K562 (cell line): ENCODE measurements at regions not wholly inside any gene's neighbourhood (a gene's known extent, or its start where the extent isn't known, plus 50 kb on each side); places are given as distances from the start of the nearest gene placed in this dataset.
A peak's percentile ranks its signal among the peaks of the same experiment; 100 is the strongest.

Experiments used
- ATAC-seq: fragments of 200-7000 bp; cut with Tn5 transposase; 3 replicates; pipeline ENCODE4 v1.9.1; 2020; ENCODE audit warnings: moderate library complexity
- BruUV-seq: library from RNA; stranded (reverse); fragments of 400-500 nt; replicated peaks from 2 replicates; lab custom pipeline; 2021; lab: Mats Ljungman, UMichigan
- CTCF ChIA-PET: fragments of 300-600 bp; formaldehyde crosslinking; extraction: SDS; loops from one replicate; lab custom pipeline; 2021; ENCODE audit warnings: low intra/inter-chr PET ratio; lab: Yijun Ruan, JAX
- POLR2A ChIA-PET: fragments of 300-600, 350-650 bp; sonication (Branson Sonifier 250); formaldehyde crosslinking; extraction: SDS; loops from one replicate; lab custom pipeline; 2021; ENCODE audit warnings: antibody characterized with exemption, inconsistent platforms; lab: Yijun Ruan, JAX
- DNase-seq, 4 experiments: peaks; one replicate each; pipeline versions ENCODE4 v3.0.0 to v3.0.0-alpha.2; 2011 to 2018; ENCODE audit warnings: low spot score in 3 of 4, mixed read lengths in 3 of 4; ENCODE audit errors: extremely low read depth in 1 of 4
- FAIRE-seq: peaks from 2 replicates; lab custom pipeline; 2011; peaks lifted over from hg19 to GRCh38; lab: Jason Lieb, UNC
- H2AFZ ChIP-seq: 2 replicates; pipeline ENCODE4 v1.6.0; 2011; ENCODE audit warnings: low read depth, low read length, control low read depth, inconsistent platforms
- H3K27ac ChIP-seq: fragments of 200-600 bp; 3 replicates; pipeline ENCODE4 v1.8.0; 2011; ENCODE audit warnings: low read depth, mild to moderate bottlenecking, control low read depth, inconsistent platforms, low read length, moderate library complexity, mixed read lengths; ENCODE audit errors: extremely low read depth
- H3K27me3 ChIP-seq, 2 experiments: fragments of 300-600 bp in 1 of 2; 2 replicates in 1 of 2; 3 replicates in 1 of 2; pipeline versions ENCODE4 v1.6.0 to v1.8.0; 2011; ENCODE audit warnings: inconsistent platforms in 2 of 2, low read length in 2 of 2, mild to moderate bottlenecking in 1 of 2, mixed read lengths in 1 of 2, moderate library complexity in 1 of 2; ENCODE audit not compliant: control insufficient read depth in 2 of 2, insufficient read depth in 2 of 2
- H3K36me3 ChIP-seq: fragments of 300-600 bp; 3 replicates; pipeline ENCODE4 v1.8.0; 2011; ENCODE audit warnings: mild to moderate bottlenecking, low read length, inconsistent platforms; ENCODE audit not compliant: control insufficient read depth, insufficient read depth
- H3K4me1 ChIP-seq, 2 experiments: fragments of 200-600 bp in 1 of 2; replicated peaks in 1 of 2; 2 replicates in 1 of 2; 3 replicates in 1 of 2; pipeline versions ENCODE4 v1.5.1 to v1.8.0; 2011; ENCODE audit warnings: inconsistent platforms in 2 of 2, low read length in 2 of 2, mild to moderate bottlenecking in 1 of 2, mixed read lengths in 1 of 2, moderate library complexity in 1 of 2; ENCODE audit not compliant: control insufficient read depth in 2 of 2, insufficient read depth in 2 of 2
- H3K4me2 ChIP-seq: 2 replicates; pipeline ENCODE4 v1.6.1; 2011; ENCODE audit warnings: low read length, control low read depth, inconsistent platforms, mixed read lengths; ENCODE audit not compliant: insufficient read depth
- H3K4me3 ChIP-seq: fragments of 200-600 bp; sonication (generic), shearing (Covaris generic); 2 replicates; pipeline ENCODE4 v1.5.1; 2016; ENCODE audit warnings: control low read depth, inconsistent platforms
- H3K79me2 ChIP-seq: fragments of 200-600 bp; 3 replicates; pipeline ENCODE4 v1.8.0; 2011; ENCODE audit warnings: low read length, inconsistent platforms; ENCODE audit not compliant: control insufficient read depth, insufficient read depth
- H3K9ac ChIP-seq, 2 experiments: 2 replicates each; pipeline versions ENCODE4 v1.6.0 to v1.6.1; 2011; ENCODE audit warnings: low read depth in 2 of 2, low read length in 2 of 2, control low read depth in 1 of 2, inconsistent platforms in 1 of 2, mild to moderate bottlenecking in 1 of 2, mixed read lengths in 1 of 2; ENCODE audit not compliant: insufficient read depth in 1 of 2
- H3K9me1 ChIP-seq: one replicate; pipeline ENCODE4 v1.6.0; 2011; ENCODE audit warnings: inconsistent platforms, mild to moderate bottlenecking, low read length, moderate library complexity; ENCODE audit not compliant: control insufficient read depth, insufficient read depth
- H3K9me3 ChIP-seq: replicated peaks from 2 replicates; pipeline ENCODE4 v1.5.1; 2011; ENCODE audit warnings: low read depth, low read length, inconsistent platforms; ENCODE audit not compliant: control insufficient read depth, insufficient read depth
- H4K20me1 ChIP-seq: replicated peaks from 2 replicates; pipeline ENCODE4 v1.6.1; 2011; ENCODE audit warnings: low read length, inconsistent platforms, mixed read lengths; ENCODE audit not compliant: control insufficient read depth, insufficient read depth
- ZBTB7A ChIP-seq: IDR thresholded peaks from 2 replicates; pipeline ENCODE4 v1.6.1; 2011; ENCODE audit warnings: low read depth, mild to moderate bottlenecking, low read length, moderate library complexity, borderline replicate concordance; ENCODE audit not compliant: control insufficient read depth
- WGBS: fragments of 100-300 bp; shearing (Covaris generic); methylation state at CpG from one replicate; pipeline ENCODE4 v1.1.6; 2016; ENCODE audit warnings: low coverage, mixed read lengths; ENCODE audit not compliant: insufficient coverage; ENCODE audit errors: missing lambda C conversion rate; 5-methylcytosine and 5-hydroxymethylcytosine counted together
- in situ Hi-C: fragments of 300-500 bp; cut with MboI; formaldehyde crosslinking; loops from 4 replicates; pipeline ENCODE4 v1.15.0; 2018; ENCODE audit warnings: inconsistent platforms, mixed read lengths
- intact Hi-C: fragments of 100-400 bp; cut with micrococcal nuclease; formaldehyde crosslinking; loops from 2 replicates; pipeline ENCODE4 v1.14.2; 2022
- TF ChIP-seq, protein P1 (sequence below): fragments of 450-650 bp; IDR thresholded peaks from 2 replicates; pipeline ENCODE4 v1.6.1; 2016; ENCODE audit warnings: mild to moderate bottlenecking, moderate library complexity
- TF ChIP-seq, protein P2 (sequence below), 3 experiments: IDR thresholded peaks in 2 of 3; conservative IDR thresholded peaks in 1 of 3; 2 replicates each; pipeline ENCODE4 v1.5.1; 2011 to 2012; ENCODE audit warnings: low read length in 3 of 3, mild to moderate bottlenecking in 3 of 3, control low read depth in 2 of 3, improper control_type of control experiment in 1 of 3, inconsistent platforms in 1 of 3, low read depth in 1 of 3, mixed read lengths in 1 of 3, moderate library complexity in 1 of 3; ENCODE audit not compliant: insufficient read depth in 2 of 3
- TF ChIP-seq, protein P3 (sequence below): fragments of 250-450 bp; sonication (Bioruptor Pico); IDR thresholded peaks from 2 replicates; pipeline ENCODE4 v1.8.0; 2021; ENCODE audit warnings: moderate library complexity, mild to moderate bottlenecking, inconsistent platforms

DNA sequence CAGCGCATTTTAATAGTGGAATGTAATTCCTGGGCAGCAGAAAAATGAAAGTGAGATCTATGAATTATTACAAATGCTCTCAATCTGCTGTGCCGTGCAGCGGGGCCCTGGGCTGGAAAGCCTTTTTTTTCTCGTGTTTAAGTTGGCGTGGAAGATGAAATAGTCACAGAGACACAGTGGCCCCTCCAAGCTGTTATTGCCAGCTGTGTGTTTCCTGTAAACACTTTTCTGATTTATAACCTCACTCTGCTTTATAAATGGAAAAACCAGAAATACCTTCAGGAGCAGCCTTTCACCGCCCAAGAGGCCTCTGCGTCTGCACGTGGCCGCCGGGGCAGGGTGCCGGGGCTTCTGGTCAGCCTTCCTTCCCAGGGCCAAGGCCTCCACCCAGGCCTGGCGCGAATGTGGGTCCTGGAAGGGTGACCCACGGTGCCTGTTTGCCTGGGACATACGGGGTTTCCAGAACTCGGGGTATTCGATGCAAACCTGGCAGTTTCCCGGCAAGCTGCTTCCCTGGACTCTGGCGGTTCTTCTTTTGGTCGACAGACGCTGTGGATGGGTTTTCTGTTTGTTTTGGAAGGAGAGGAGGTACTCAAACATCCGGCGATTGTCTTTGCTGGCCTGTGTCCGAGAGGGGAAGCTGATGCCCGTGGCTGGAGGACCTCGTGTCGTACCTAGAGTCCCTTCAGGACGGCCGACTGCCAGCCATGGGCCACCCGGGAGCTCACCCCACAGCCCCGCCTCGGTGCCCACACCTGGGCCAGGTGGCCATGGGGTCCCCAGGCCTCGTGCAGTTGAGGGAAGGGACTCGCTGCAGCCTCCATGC lies 256.7 kb downstream of the PARP8 start:
- TF ChIP-seq, protein P1, sequence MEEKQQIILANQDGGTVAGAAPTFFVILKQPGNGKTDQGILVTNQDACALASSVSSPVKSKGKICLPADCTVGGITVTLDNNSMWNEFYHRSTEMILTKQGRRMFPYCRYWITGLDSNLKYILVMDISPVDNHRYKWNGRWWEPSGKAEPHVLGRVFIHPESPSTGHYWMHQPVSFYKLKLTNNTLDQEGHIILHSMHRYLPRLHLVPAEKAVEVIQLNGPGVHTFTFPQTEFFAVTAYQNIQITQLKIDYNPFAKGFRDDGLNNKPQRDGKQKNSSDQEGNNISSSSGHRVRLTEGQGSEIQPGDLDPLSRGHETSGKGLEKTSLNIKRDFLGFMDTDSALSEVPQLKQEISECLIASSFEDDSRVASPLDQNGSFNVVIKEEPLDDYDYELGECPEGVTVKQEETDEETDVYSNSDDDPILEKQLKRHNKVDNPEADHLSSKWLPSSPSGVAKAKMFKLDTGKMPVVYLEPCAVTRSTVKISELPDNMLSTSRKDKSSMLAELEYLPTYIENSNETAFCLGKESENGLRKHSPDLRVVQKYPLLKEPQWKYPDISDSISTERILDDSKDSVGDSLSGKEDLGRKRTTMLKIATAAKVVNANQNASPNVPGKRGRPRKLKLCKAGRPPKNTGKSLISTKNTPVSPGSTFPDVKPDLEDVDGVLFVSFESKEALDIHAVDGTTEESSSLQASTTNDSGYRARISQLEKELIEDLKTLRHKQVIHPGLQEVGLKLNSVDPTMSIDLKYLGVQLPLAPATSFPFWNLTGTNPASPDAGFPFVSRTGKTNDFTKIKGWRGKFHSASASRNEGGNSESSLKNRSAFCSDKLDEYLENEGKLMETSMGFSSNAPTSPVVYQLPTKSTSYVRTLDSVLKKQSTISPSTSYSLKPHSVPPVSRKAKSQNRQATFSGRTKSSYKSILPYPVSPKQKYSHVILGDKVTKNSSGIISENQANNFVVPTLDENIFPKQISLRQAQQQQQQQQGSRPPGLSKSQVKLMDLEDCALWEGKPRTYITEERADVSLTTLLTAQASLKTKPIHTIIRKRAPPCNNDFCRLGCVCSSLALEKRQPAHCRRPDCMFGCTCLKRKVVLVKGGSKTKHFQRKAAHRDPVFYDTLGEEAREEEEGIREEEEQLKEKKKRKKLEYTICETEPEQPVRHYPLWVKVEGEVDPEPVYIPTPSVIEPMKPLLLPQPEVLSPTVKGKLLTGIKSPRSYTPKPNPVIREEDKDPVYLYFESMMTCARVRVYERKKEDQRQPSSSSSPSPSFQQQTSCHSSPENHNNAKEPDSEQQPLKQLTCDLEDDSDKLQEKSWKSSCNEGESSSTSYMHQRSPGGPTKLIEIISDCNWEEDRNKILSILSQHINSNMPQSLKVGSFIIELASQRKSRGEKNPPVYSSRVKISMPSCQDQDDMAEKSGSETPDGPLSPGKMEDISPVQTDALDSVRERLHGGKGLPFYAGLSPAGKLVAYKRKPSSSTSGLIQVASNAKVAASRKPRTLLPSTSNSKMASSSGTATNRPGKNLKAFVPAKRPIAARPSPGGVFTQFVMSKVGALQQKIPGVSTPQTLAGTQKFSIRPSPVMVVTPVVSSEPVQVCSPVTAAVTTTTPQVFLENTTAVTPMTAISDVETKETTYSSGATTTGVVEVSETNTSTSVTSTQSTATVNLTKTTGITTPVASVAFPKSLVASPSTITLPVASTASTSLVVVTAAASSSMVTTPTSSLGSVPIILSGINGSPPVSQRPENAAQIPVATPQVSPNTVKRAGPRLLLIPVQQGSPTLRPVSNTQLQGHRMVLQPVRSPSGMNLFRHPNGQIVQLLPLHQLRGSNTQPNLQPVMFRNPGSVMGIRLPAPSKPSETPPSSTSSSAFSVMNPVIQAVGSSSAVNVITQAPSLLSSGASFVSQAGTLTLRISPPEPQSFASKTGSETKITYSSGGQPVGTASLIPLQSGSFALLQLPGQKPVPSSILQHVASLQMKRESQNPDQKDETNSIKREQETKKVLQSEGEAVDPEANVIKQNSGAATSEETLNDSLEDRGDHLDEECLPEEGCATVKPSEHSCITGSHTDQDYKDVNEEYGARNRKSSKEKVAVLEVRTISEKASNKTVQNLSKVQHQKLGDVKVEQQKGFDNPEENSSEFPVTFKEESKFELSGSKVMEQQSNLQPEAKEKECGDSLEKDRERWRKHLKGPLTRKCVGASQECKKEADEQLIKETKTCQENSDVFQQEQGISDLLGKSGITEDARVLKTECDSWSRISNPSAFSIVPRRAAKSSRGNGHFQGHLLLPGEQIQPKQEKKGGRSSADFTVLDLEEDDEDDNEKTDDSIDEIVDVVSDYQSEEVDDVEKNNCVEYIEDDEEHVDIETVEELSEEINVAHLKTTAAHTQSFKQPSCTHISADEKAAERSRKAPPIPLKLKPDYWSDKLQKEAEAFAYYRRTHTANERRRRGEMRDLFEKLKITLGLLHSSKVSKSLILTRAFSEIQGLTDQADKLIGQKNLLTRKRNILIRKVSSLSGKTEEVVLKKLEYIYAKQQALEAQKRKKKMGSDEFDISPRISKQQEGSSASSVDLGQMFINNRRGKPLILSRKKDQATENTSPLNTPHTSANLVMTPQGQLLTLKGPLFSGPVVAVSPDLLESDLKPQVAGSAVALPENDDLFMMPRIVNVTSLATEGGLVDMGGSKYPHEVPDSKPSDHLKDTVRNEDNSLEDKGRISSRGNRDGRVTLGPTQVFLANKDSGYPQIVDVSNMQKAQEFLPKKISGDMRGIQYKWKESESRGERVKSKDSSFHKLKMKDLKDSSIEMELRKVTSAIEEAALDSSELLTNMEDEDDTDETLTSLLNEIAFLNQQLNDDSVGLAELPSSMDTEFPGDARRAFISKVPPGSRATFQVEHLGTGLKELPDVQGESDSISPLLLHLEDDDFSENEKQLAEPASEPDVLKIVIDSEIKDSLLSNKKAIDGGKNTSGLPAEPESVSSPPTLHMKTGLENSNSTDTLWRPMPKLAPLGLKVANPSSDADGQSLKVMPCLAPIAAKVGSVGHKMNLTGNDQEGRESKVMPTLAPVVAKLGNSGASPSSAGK: 0 out of 2 replicates have a peak, but pooled peaks have one; percentile 13
- TF ChIP-seq, protein P2, sequence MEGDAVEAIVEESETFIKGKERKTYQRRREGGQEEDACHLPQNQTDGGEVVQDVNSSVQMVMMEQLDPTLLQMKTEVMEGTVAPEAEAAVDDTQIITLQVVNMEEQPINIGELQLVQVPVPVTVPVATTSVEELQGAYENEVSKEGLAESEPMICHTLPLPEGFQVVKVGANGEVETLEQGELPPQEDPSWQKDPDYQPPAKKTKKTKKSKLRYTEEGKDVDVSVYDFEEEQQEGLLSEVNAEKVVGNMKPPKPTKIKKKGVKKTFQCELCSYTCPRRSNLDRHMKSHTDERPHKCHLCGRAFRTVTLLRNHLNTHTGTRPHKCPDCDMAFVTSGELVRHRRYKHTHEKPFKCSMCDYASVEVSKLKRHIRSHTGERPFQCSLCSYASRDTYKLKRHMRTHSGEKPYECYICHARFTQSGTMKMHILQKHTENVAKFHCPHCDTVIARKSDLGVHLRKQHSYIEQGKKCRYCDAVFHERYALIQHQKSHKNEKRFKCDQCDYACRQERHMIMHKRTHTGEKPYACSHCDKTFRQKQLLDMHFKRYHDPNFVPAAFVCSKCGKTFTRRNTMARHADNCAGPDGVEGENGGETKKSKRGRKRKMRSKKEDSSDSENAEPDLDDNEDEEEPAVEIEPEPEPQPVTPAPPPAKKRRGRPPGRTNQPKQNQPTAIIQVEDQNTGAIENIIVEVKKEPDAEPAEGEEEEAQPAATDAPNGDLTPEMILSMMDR (IDR thresholded peaks at IDR 0.05 in 2 of 3, conservative IDR thresholded peaks at IDR 0.05 in 1 of 3; ENCODE audit: insufficient read depth in 2 of 3, low read depth in 1 of 3, low read length in 3 of 3): peak in 1 of 3 experiments; percentile 40; a peak in 2 of 6 replicates
- TF ChIP-seq ZBTB7A: peak; percentile 6; the same call in 1 of the 2 replicates
- TF ChIP-seq, protein P3, sequence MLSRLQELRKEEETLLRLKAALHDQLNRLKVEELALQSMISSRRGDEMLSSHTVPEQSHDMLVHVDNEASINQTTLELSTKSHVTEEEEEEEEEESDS (CRISPR knock-in tag): no peak
- no peaks in the 10 kb centered on the region for H3K27me3 ChIP-seq
- H3K4me3 ChIP-seq: no peak overlapping the region
- H3K36me3 ChIP-seq: no peaks in the 10 kb centered on the region
- H3K4me1 ChIP-seq: peaks cover 0 to 14% of the 10 kb centered on the region in 2 experiments; a peak in 1 of 5 replicates
- 13% methylated on average over 24 of the region's 34 CpGs for WGBS
- no peaks in the 10 kb centered on the region for H3K9me3 ChIP-seq
- H3K4me2 ChIP-seq: no peak overlapping the region; the same call in 1 of the 2 replicates
- H3K79me2 ChIP-seq: no peaks in the 10 kb centered on the region
- no peak overlapping the region for H3K9ac ChIP-seq
- peak overlapping the region; percentile 66 for H2AFZ ChIP-seq
- peak; percentile 40 for ATAC-seq
- no peak for DNase-seq
- no TSS peak for BruUV-seq
- no peak for FAIRE-seq
- CTCF ChIA-PET: no interaction called here
- POLR2A ChIA-PET: no interaction called here
- intact Hi-C loops: no loop called here
- in situ Hi-C loops: no loop called here
- H4K20me1 ChIP-seq: no peaks in the 10 kb centered on the region
- H3K27ac ChIP-seq: no peak overlapping the region
- H3K9me1 ChIP-seq: no peaks in the 10 kb centered on the region
